ENCODE measurements at regions not wholly inside any gene's neighbourhood (a gene's known extent, or its start where the extent isn't known, plus 50 kb on each side); places are given as distances from the start of the nearest gene placed in this dataset.

- Histone ChIP-seq H3K4me2 (ENCODE audit: low read length) (peak overlapping the region; percentile 27; the same call in 1 of the 2 replicates), H3K79me2 (ENCODE audit: insufficient read depth, low read length) (no peaks in the 10 kb centered on the region), H3K27me3 (ENCODE audit: insufficient read depth, low read length) (no peaks in the 10 kb centered on the region), H3K4me1 (ENCODE audit: control insufficient read depth in 1 of 2, insufficient read depth in 2 of 2, low read length in 2 of 2) (peaks cover 0 to 9% of the 10 kb centered on the region in 2 experiments; a peak in 1 of 4 replicates), H2AFZ (ENCODE audit: low read depth, low read length, poor library complexity, severe bottlenecking) (no peak overlapping the region), H4K20me1 (ENCODE audit: insufficient read depth) (no peaks in the 10 kb centered on the region), H3K36me3 (ENCODE audit: control insufficient read depth in 1 of 2, insufficient read depth in 2 of 2, low read length in 2 of 2) (no peaks in the 10 kb centered on the region), H3K27ac (ENCODE audit: low read depth, low read length) (no peak overlapping the region), H3K9ac (ENCODE audit: low read length) (no peak overlapping the region), H3K9me2 (ENCODE audit: insufficient read depth) (no peaks in the 10 kb centered on the region), H3K9me3 (ENCODE audit: control insufficient read depth in 1 of 2, insufficient read depth in 1 of 2, low read depth in 1 of 2, low read length in 2 of 2) (no peaks in the 10 kb centered on the region), H3K4me3 (replicated peaks in 1 of 2; ENCODE audit: low read depth in 1 of 2, low read length in 2 of 2) (no peak overlapping the region)
- CTCF ChIA-PET = no interaction called here
- no TSS peak for BruUV-seq (replicated peaks)
- POLR2A ChIA-PET = no interaction called here
- intact Hi-C loops (cut with micrococcal nuclease) = no loop called here
- peak; percentile 8 for DNase-seq (ENCODE audit: low read depth, low spot score)
- RAD21 ChIA-PET (ENCODE audit: low non-redundant PET in 1 of 2, low total read pairs in 2 of 2, uncharacterized antibody in 2 of 2, unreplicated experiment in 2 of 2) = no interaction called here
- peak; percentile 22; the same call in 1 of the 2 replicates for ATAC-seq
- TF ChIP-seq FOSL1 (IDR thresholded peaks at IDR 0.05; ENCODE audit: low read depth) (peak; percentile 18; the same call in 1 of the 2 replicates), CBX3 (IDR thresholded peaks at IDR 0.05; ENCODE audit: low read depth) (no peak)
Measured at GRCh38 chr9:16964228-16964627, 93.8 kb upstream of the BNC2 start.

- no peak overlapping the region for H3K27ac ChIP-seq (ENCODE audit: low read depth, low read length)
- BruUV-seq (replicated peaks) = no TSS peak
- POLR2A ChIA-PET = no interaction called here
- H3K79me2 ChIP-seq (ENCODE audit: insufficient read depth, low read length) = no peaks in the 10 kb centered on the region
- H4K20me1 ChIP-seq (ENCODE audit: insufficient read depth) = no peaks in the 10 kb centered on the region
- H3K27me3 ChIP-seq (ENCODE audit: insufficient read depth, low read length) = no peaks in the 10 kb centered on the region
- DNase-seq (ENCODE audit: low read depth, low spot score) (no peak), ATAC-seq (no peak)
- no peak for TF ChIP-seq JUND (IDR thresholded peaks at IDR 0.05)
- CTCF ChIA-PET = no interaction called here
- H3K4me1 ChIP-seq (ENCODE audit: control insufficient read depth in 1 of 2, insufficient read depth in 2 of 2, low read length in 2 of 2) = peaks cover 0 to 9% of the 10 kb centered on the region in 2 experiments; a peak in 1 of 4 replicates
- intact Hi-C loops (cut with micrococcal nuclease) = no loop called here
- H3K9me3 ChIP-seq (ENCODE audit: control insufficient read depth in 1 of 2, insufficient read depth in 1 of 2, low read depth in 1 of 2, low read length in 2 of 2) = no peaks in the 10 kb centered on the region
- no peak overlapping the region for H2AFZ ChIP-seq (ENCODE audit: low read depth, low read length, poor library complexity, severe bottlenecking)
- H3K4me2 ChIP-seq (ENCODE audit: low read length) = no peak overlapping the region
- no peaks in the 10 kb centered on the region for H3K9me2 ChIP-seq (ENCODE audit: insufficient read depth)
- H3K36me3 ChIP-seq (ENCODE audit: control insufficient read depth in 1 of 2, insufficient read depth in 2 of 2, low read length in 2 of 2) = no peaks in the 10 kb centered on the region
- no peak overlapping the region for H3K4me3 ChIP-seq (replicated peaks in 1 of 2; ENCODE audit: low read depth in 1 of 2, low read length in 2 of 2)
- RAD21 ChIA-PET (ENCODE audit: low non-redundant PET in 1 of 2, low total read pairs in 2 of 2, uncharacterized antibody in 2 of 2, unreplicated experiment in 2 of 2) = no interaction called here
- H3K9ac ChIP-seq (ENCODE audit: low read length) = no peak overlapping the region
Measured at GRCh38 chr9:16960084-16960483, 89.6 kb upstream of the BNC2 start.

- Histone ChIP-seq H3K4me2 (ENCODE audit: low read length) (no peak overlapping the region), H3K27ac (ENCODE audit: low read depth, low read length) (no peak overlapping the region), H4K20me1 (ENCODE audit: insufficient read depth) (no peaks in the 10 kb centered on the region), H3K4me3 (replicated peaks in 1 of 2; ENCODE audit: low read depth in 1 of 2, low read length in 2 of 2) (no peak overlapping the region), H3K36me3 (ENCODE audit: control insufficient read depth in 1 of 2, insufficient read depth in 2 of 2, low read length in 2 of 2) (no peaks in the 10 kb centered on the region), H3K9ac (ENCODE audit: low read length) (no peak overlapping the region), H3K27me3 (ENCODE audit: insufficient read depth, low read length) (no peaks in the 10 kb centered on the region), H3K79me2 (ENCODE audit: insufficient read depth, low read length) (no peaks in the 10 kb centered on the region), H3K4me1 (ENCODE audit: control insufficient read depth in 1 of 2, insufficient read depth in 2 of 2, low read length in 2 of 2) (peaks cover 0 to 9% of the 10 kb centered on the region in 2 experiments; a peak in 1 of 4 replicates), H2AFZ (ENCODE audit: low read depth, low read length, poor library complexity, severe bottlenecking) (no peak overlapping the region), H3K9me2 (ENCODE audit: insufficient read depth) (no peaks in the 10 kb centered on the region), H3K9me3 (ENCODE audit: control insufficient read depth in 1 of 2, insufficient read depth in 1 of 2, low read depth in 1 of 2, low read length in 2 of 2) (no peaks in the 10 kb centered on the region)
- BruUV-seq (replicated peaks) = no TSS peak
- intact Hi-C loops (cut with micrococcal nuclease) = no loop called here
- CTCF ChIA-PET = no interaction called here
- DNase-seq (ENCODE audit: low read depth, low spot score) (no peak), ATAC-seq (no peak)
- POLR2A ChIA-PET = no interaction called here
- RAD21 ChIA-PET (ENCODE audit: low non-redundant PET in 1 of 2, low total read pairs in 2 of 2, uncharacterized antibody in 2 of 2, unreplicated experiment in 2 of 2) = no interaction called here
- TF ChIP-seq SRF (IDR thresholded peaks at IDR 0.05; ENCODE audit: low read depth) (no peak), JUND (IDR thresholded peaks at IDR 0.05) (no peak), CEBPB (IDR thresholded peaks at IDR 0.05; ENCODE audit: low read depth) (no peak), REST (IDR thresholded peaks at IDR 0.05; ENCODE audit: low read depth) (no peak), SIN3A (IDR thresholded peaks at IDR 0.05; ENCODE audit: low read depth) (no peak), CBX3 (IDR thresholded peaks at IDR 0.05; ENCODE audit: low read depth) (no peak), EZH2phosphoT487 (IDR thresholded peaks at IDR 0.05; ENCODE audit: borderline replicate concordance) (no peak), YY1 (IDR thresholded peaks at IDR 0.05; ENCODE audit: extremely low read depth, insufficient replicate concordance, low read depth, low read length) (no peak)
Measured at GRCh38 chr9:16959391-16959790, 88.9 kb upstream of the BNC2 start.

Measured in HCT116 (cell line).